PC-9 (cell line): ENCODE measurements at regions not wholly inside any gene's neighbourhood (a gene's known extent, or its start where the extent isn't known, plus 50 kb on each side); places are given as distances from the start of the nearest gene placed in this dataset.

Experiments used
- CTCF ChIP-seq: fragments of 200-600 bp; sonication (generic); conservative IDR thresholded peaks from 2 replicates; pipeline ENCODE4 v1.6.1; 2017; ENCODE audit warnings: mixed run types, antibody characterized with exemption, mild to moderate bottlenecking, moderate library complexity
- EZH2 ChIP-seq: fragments of 200-600 bp; sonication (generic); IDR thresholded peaks from 2 replicates; pipeline ENCODE4 v1.8.0; 2017; ENCODE audit warnings: antibody characterized with exemption, low read depth

GRCh38 chr11:80959751-80960150 is 1518.9 kb upstream of the TENM4 start:
- no peak for TF ChIP-seq CTCF
- TF ChIP-seq EZH2, result no peak
